Glutamatergic neuron (in vitro differentiated cells): ENCODE measurements at regions not wholly inside any gene's neighbourhood (a gene's known extent, or its start where the extent isn't known, plus 50 kb on each side); places are given as distances from the start of the nearest gene placed in this dataset.
A peak's percentile ranks its signal among the peaks of the same experiment; 100 is the strongest.
"Not testable (repeated sequence)": the region's sequence is repeated elsewhere in the genome, so short reads cannot be mapped to it uniquely, and the experiment has no call there.

Experiments
- DNase-seq: peaks from one replicate; pipeline ENCODE4 v3.0.0; 2022
- H3K27ac Mint-ChIP-seq: one replicate; pipeline ENCODE4 v1.8.0; 2020; ENCODE audit warnings: mild to moderate bottlenecking, mixed read lengths, inconsistent platforms; ENCODE audit not compliant: unreplicated experiment
- H3K27me3 Mint-ChIP-seq: one replicate; pipeline ENCODE4 v1.8.0; 2020; ENCODE audit warnings: mild to moderate bottlenecking, moderate library complexity, mixed read lengths, inconsistent platforms; ENCODE audit not compliant: unreplicated experiment
- H3K36me3 Mint-ChIP-seq: one replicate; pipeline ENCODE4 v1.8.0; 2020; ENCODE audit warnings: mild to moderate bottlenecking, mixed read lengths, inconsistent platforms; ENCODE audit not compliant: unreplicated experiment
- H3K4me1 Mint-ChIP-seq: one replicate; pipeline ENCODE4 v1.8.0; 2020; ENCODE audit warnings: mild to moderate bottlenecking, low read depth, mixed read lengths, inconsistent platforms; ENCODE audit not compliant: unreplicated experiment
- H3K4me3 Mint-ChIP-seq: one replicate; pipeline ENCODE4 v1.8.0; 2020; ENCODE audit warnings: mild to moderate bottlenecking, mixed read lengths, inconsistent platforms; ENCODE audit not compliant: unreplicated experiment
- H3K9me3 Mint-ChIP-seq: one replicate; pipeline ENCODE4 v1.8.0; 2020; ENCODE audit warnings: mild to moderate bottlenecking, moderate library complexity, mixed read lengths, inconsistent platforms; ENCODE audit not compliant: unreplicated experiment
- TF ChIP-seq, protein P1 (sequence below): fragments of 200-600 bp; sonication (generic); IDR thresholded peaks from one replicate; pipeline ENCODE4 v1.5.0; 2021; ENCODE audit not compliant: partially characterized antibody, unreplicated experiment

DNA sequence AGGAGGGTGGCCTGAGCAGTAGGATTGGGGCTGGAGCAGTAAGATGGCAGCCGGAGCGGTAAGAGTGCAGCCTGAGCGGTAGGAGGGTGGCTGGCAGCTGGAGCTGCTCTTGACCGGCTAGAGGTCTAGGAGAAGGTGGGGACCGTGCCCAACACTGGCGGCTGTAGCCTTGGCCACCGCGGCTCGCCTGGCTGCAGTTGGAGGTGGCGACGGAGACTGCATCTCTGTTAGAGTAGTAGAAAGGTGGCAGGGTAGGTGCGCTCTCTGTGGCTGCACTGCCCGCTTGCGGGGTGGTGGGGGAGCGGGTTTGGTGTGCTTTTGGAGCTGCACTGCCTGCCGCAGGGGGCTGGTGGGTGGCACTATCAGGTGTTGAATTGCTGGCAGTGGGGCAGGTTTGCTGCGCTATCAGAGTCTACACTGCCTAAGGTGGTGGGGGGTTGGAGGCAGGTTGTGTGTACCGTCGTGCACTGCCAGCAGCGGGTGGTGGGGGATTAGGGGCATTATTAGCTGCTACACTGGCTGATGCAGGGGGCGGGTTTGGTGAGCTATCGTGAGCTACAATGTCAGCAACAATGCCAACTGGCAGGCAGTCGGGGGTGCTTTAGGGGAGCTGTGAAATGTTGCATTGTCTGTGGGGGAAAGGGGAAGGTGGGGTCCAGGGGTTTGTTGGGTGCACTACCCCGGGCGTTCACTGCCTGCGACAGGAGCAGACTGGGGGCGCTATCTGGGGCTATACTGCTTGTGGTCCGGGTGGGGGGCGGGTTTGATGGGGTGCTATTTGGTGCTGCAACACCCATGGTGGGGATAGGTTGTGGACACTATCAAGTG, 4461.3 kb upstream of the OR11H1 start:
- Mint-ChIP-seq H3K27ac (peak overlapping the region; percentile 15), H3K9me3 (peaks cover 50% of the 10 kb centered on the region), H3K4me3 (no peak overlapping the region), H3K27me3 (peaks cover 29% of the 10 kb centered on the region), H3K36me3 (peaks cover 25% of the 10 kb centered on the region), H3K4me1 (no peaks in the 10 kb centered on the region)
- no peak for DNase-seq
- TF ChIP-seq, protein P1, sequence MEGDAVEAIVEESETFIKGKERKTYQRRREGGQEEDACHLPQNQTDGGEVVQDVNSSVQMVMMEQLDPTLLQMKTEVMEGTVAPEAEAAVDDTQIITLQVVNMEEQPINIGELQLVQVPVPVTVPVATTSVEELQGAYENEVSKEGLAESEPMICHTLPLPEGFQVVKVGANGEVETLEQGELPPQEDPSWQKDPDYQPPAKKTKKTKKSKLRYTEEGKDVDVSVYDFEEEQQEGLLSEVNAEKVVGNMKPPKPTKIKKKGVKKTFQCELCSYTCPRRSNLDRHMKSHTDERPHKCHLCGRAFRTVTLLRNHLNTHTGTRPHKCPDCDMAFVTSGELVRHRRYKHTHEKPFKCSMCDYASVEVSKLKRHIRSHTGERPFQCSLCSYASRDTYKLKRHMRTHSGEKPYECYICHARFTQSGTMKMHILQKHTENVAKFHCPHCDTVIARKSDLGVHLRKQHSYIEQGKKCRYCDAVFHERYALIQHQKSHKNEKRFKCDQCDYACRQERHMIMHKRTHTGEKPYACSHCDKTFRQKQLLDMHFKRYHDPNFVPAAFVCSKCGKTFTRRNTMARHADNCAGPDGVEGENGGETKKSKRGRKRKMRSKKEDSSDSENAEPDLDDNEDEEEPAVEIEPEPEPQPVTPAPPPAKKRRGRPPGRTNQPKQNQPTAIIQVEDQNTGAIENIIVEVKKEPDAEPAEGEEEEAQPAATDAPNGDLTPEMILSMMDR, result no peak

GRCh38 chr22:11067286-11067871, 4460.6 kb upstream of the OR11H1 start:
- H3K27ac Mint-ChIP-seq, H3K4me3 Mint-ChIP-seq, H3K4me1 Mint-ChIP-seq, DNase-seq: not testable (repeated sequence)
- H3K27me3 Mint-ChIP-seq, result peaks cover 29% of the 10 kb centered on the region
- H3K9me3 Mint-ChIP-seq, result peaks cover 48% of the 10 kb centered on the region
- H3K36me3 Mint-ChIP-seq, result peaks cover 25% of the 10 kb centered on the region

DNA sequence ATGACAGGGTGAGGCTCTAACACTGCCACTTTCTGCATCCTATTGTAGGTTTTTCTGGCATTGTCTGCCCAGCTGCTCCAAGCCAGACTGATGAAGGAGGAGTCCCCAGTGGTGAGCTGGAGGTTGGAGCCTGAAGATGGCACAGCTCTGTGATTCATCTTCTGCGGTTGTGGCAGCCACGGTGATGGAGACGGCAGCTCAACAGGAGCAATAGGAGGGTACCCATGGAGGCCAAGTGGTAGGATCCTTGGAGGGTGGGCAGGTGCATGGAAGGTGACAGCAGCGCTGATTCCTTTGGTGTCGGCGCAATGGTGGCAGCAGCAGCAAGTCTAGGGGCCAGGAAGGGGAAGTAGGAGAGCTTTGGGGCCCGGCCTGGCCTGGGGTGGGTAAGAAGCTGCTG, 4460.1 kb upstream of the OR11H1 start:
- peaks cover 45% of the 10 kb centered on the region for H3K9me3 Mint-ChIP-seq
- peaks cover 25% of the 10 kb centered on the region for H3K36me3 Mint-ChIP-seq
- H3K27ac Mint-ChIP-seq, DNase-seq, H3K4me1 Mint-ChIP-seq, H3K4me3 Mint-ChIP-seq: not testable (repeated sequence)
- H3K27me3 Mint-ChIP-seq, result peaks cover 29% of the 10 kb centered on the region

- H3K27ac Mint-ChIP-seq, DNase-seq, H3K4me3 Mint-ChIP-seq, H3K4me1 Mint-ChIP-seq: not testable (repeated sequence)
- Mint-ChIP-seq H3K27me3 (peaks cover 29% of the 10 kb centered on the region), H3K36me3 (peaks cover 25% of the 10 kb centered on the region), H3K9me3 (peaks cover 44% of the 10 kb centered on the region)
Observed at GRCh38 chr22:11068406-11068805, 4459.6 kb upstream of the OR11H1 start.
